GM23338 (cell line): ENCODE measurements at regions not wholly inside any gene's neighbourhood (a gene's known extent, or its start where the extent isn't known, plus 50 kb on each side); places are given as distances from the start of the nearest gene placed in this dataset.

ENCODE experiments used
- ATAC-seq: fragments of 200-7000 bp; cut with Tn5 transposase; 3 replicates; pipeline ENCODE4 v1.9.1; 2020
- DNase-seq: peaks from one replicate; pipeline ENCODE4 v3.0.0-alpha.2; 2015; ENCODE audit warnings: low spot score
- H2AFZ ChIP-seq: fragments of 200-600 bp; sonication (generic); 2 replicates; pipeline ENCODE4 v1.8.0; 2016; ENCODE audit warnings: antibody characterized with exemption, mild to moderate bottlenecking, moderate library complexity
- H3F3A ChIP-seq: fragments of 200-600 bp; sonication (generic); replicated peaks from 2 replicates; pipeline ENCODE4 v1.8.0; 2017; ENCODE audit warnings: antibody characterized with exemption, mixed run types, low read depth
- H3K27ac ChIP-seq: fragments of 200-600 bp; sonication (generic); 2 replicates; pipeline ENCODE4 v1.6.1; 2016; ENCODE audit warnings: low read depth
- H3K27me3 ChIP-seq: fragments of 200-600 bp; sonication (generic); 2 replicates; pipeline ENCODE4 v1.8.0; 2016; ENCODE audit warnings: mild to moderate bottlenecking, mixed run types, moderate library complexity; ENCODE audit not compliant: insufficient read depth
- H3K36me3 ChIP-seq: fragments of 200-600 bp; sonication (generic); 2 replicates; pipeline ENCODE4 v1.8.0; 2016; ENCODE audit warnings: mild to moderate bottlenecking; ENCODE audit not compliant: insufficient read depth
- H3K4me1 ChIP-seq: fragments of 200-600 bp; sonication (generic); 2 replicates; pipeline ENCODE4 v1.8.0; 2016; ENCODE audit warnings: mild to moderate bottlenecking, moderate library complexity; ENCODE audit not compliant: insufficient read depth
- H3K4me2 ChIP-seq: fragments of 200-600 bp; sonication (generic); 2 replicates; pipeline ENCODE4 v1.7.1; 2017; ENCODE audit warnings: mixed run types
- H3K4me3 ChIP-seq: fragments of 200-600 bp; sonication (generic); 2 replicates; pipeline ENCODE4 v1.6.1; 2016; ENCODE audit warnings: mixed run types
- H3K79me2 ChIP-seq: fragments of 200-600 bp; sonication (generic); replicated peaks from 2 replicates; pipeline ENCODE4 v1.8.0; 2017; ENCODE audit warnings: mild to moderate bottlenecking; ENCODE audit not compliant: insufficient read depth
- H3K9me2 ChIP-seq: fragments of 200-600 bp; sonication (generic); 2 replicates; pipeline ENCODE4 v1.8.0; 2017; ENCODE audit not compliant: insufficient read depth
- H4K20me1 ChIP-seq: fragments of 200-600 bp; sonication (generic); replicated peaks from 2 replicates; pipeline ENCODE4 v1.8.0; 2017; ENCODE audit warnings: mild to moderate bottlenecking; ENCODE audit not compliant: insufficient read depth
- H3K27ac Mint-ChIP-seq: 2 replicates; pipeline ENCODE4 v1.8.0; 2020; ENCODE audit warnings: inconsistent platforms, mild to moderate bottlenecking, moderate library complexity, mixed read lengths
- H3K27me3 Mint-ChIP-seq: 3 replicates; pipeline ENCODE4 v1.8.0; 2022; ENCODE audit warnings: low read depth, mild to moderate bottlenecking, moderate library complexity, mixed read lengths, inconsistent platforms; ENCODE audit not compliant: insufficient read depth, poor library complexity
- H3K36me3 Mint-ChIP-seq: 3 replicates; pipeline ENCODE4 v1.8.0; 2021; ENCODE audit warnings: low read depth, mild to moderate bottlenecking, inconsistent platforms, moderate library complexity, mixed read lengths
- H3K4me1 Mint-ChIP-seq: 3 replicates; pipeline ENCODE4 v1.8.0; 2020; ENCODE audit warnings: mild to moderate bottlenecking, inconsistent platforms, mixed read lengths
- H3K4me3 Mint-ChIP-seq: 3 replicates; pipeline ENCODE4 v1.8.0; 2021; ENCODE audit warnings: moderate library complexity, mild to moderate bottlenecking, inconsistent platforms, mixed read lengths
- H3K9me3 Mint-ChIP-seq: 3 replicates; pipeline ENCODE4 v1.8.0; 2020; ENCODE audit warnings: moderate library complexity, mild to moderate bottlenecking, inconsistent platforms, mixed read lengths
- CREB1 ChIP-seq: fragments of 250-450 bp; sonication (Bioruptor Pico); IDR thresholded peaks from 2 replicates; pipeline ENCODE4 v1.5.0; 2020; ENCODE audit warnings: low read depth, mild to moderate bottlenecking, moderate library complexity
- CTCF ChIP-seq, 2 experiments: fragments of 200-600 bp in 1 of 2; sonication (generic) in 1 of 2; conservative IDR thresholded peaks; 2 replicates each; pipeline versions ENCODE4 v1.5.1 to v1.6.1; 2016 to 2017; ENCODE audit warnings: antibody characterized with exemption in 2 of 2, low read depth in 2 of 2, mild to moderate bottlenecking in 2 of 2, moderate library complexity in 1 of 2
- EZH2 ChIP-seq: fragments of 200-600 bp; sonication (generic); IDR thresholded peaks from one replicate; pipeline ENCODE4 v1.8.0; 2017; ENCODE audit warnings: antibody characterized with exemption, mild to moderate bottlenecking, low read depth; ENCODE audit not compliant: unreplicated experiment
- EZH2phosphoT487 ChIP-seq: fragments of 200-600 bp; sonication (generic); IDR thresholded peaks from one replicate; pipeline ENCODE4 v1.8.1; 2018; ENCODE audit warnings: antibody characterized with exemption; ENCODE audit not compliant: unreplicated experiment
- JUNB ChIP-seq: IDR thresholded peaks from one replicate; pipeline ENCODE4 v1.6.1; 2016; ENCODE audit warnings: antibody characterized with exemption; ENCODE audit not compliant: unreplicated experiment
- NANOG ChIP-seq: IDR thresholded peaks from 2 replicates; pipeline ENCODE4 v1.6.1; 2016; ENCODE audit warnings: antibody characterized with exemption, borderline replicate concordance
- REST ChIP-seq: IDR thresholded peaks from one replicate; pipeline ENCODE4 v1.6.1; 2018; ENCODE audit warnings: antibody characterized with exemption; ENCODE audit not compliant: unreplicated experiment
- STAT1 ChIP-seq: IDR thresholded peaks from one replicate; pipeline ENCODE4 v1.6.1; 2016; ENCODE audit warnings: antibody characterized with exemption; ENCODE audit not compliant: unreplicated experiment
- ZNF114 ChIP-seq: fragments of 250-450 bp; sonication (Bioruptor Pico); IDR thresholded peaks from 2 replicates; pipeline ENCODE4 v1.5.0; 2020; ENCODE audit warnings: mild to moderate bottlenecking, moderate library complexity
- ZNF331 ChIP-seq: fragments of 250-450 bp; sonication (Bioruptor Pico); IDR thresholded peaks from 2 replicates; pipeline ENCODE4 v1.5.0; 2020; ENCODE audit warnings: low read depth, mild to moderate bottlenecking, moderate library complexity
- ZNF462 ChIP-seq: fragments of 250-450 bp; sonication (Bioruptor Pico); IDR thresholded peaks from 2 replicates; pipeline ENCODE4 v1.5.0; 2020; ENCODE audit warnings: mild to moderate bottlenecking, moderate library complexity

GRCh38 chr10:83354456-83354855, 784.9 kb upstream of the GHITM start (continued):
- no peak for TF ChIP-seq REST
- TF ChIP-seq STAT1, result no peak
- TF ChIP-seq EZH2phosphoT487, result no peak
- no peak for TF ChIP-seq CTCF (conservative IDR thresholded peaks at IDR 0.05; ENCODE audit: low read depth in 2 of 2)
- no peak for TF ChIP-seq JUNB
- no peak for TF ChIP-seq ZNF331 (CRISPR knock-in tag)
- TF ChIP-seq CREB1 (CRISPR knock-in tag), result no peak
- TF ChIP-seq ZNF114 (CRISPR knock-in tag), result no peak
- no peak for TF ChIP-seq NANOG

- Histone ChIP-seq H3K4me3 (no peak overlapping the region), H3K9me2 (0 out of 2 replicates have a peak, but pooled peaks cover 1% of the 10 kb centered on the region), H4K20me1 (no peaks in the 10 kb centered on the region), H3F3A (no peaks in the 10 kb centered on the region), H2AFZ (no peak overlapping the region), H3K36me3 (no peaks in the 10 kb centered on the region), H3K4me2 (no peak overlapping the region), H3K79me2 (no peaks in the 10 kb centered on the region), H3K27me3 (no peaks in the 10 kb centered on the region), H3K4me1 (no peaks in the 10 kb centered on the region), H3K27ac (no peak overlapping the region)
- H3K36me3 Mint-ChIP-seq, result no peaks in the 10 kb centered on the region
- no peaks in the 10 kb centered on the region for H3K4me1 Mint-ChIP-seq
- ATAC-seq (no peak), DNase-seq (no peak)
- H3K9me3 Mint-ChIP-seq, result peaks cover 9% of the 10 kb centered on the region; the same call in 2 of the 3 replicates
- no peak overlapping the region for H3K4me3 Mint-ChIP-seq
- no peak overlapping the region for H3K27ac Mint-ChIP-seq
- H3K27me3 Mint-ChIP-seq, result no peaks in the 10 kb centered on the region
- TF ChIP-seq ZNF114 (CRISPR knock-in tag), result no peak
- no peak for TF ChIP-seq CTCF (conservative IDR thresholded peaks at IDR 0.05; ENCODE audit: low read depth in 2 of 2)
- TF ChIP-seq NANOG, result no peak
- no peak for TF ChIP-seq EZH2
- TF ChIP-seq ZNF462 (CRISPR knock-in tag), result no peak
Observed at GRCh38 chr10:83357004-83357403, 782.3 kb upstream of the GHITM start.
